Heart left ventricle (tissue), 13 donors: ENCODE measurements at regions not wholly inside any gene's neighbourhood (a gene's known extent, or its start where the extent isn't known, plus 50 kb on each side); places are given as distances from the start of the nearest gene placed in this dataset.

Experiments used
- POLR2A ChIP-seq, 2 donors: fragments of 450-650 bp; IDR thresholded peaks; one replicate each; pipeline ENCODE4 v1.6.1; 2017; ENCODE audit warnings: antibody characterized with exemption in 2 of 2, mild to moderate bottlenecking in 2 of 2, moderate library complexity in 2 of 2
- TF ChIP-seq, protein P1 (sequence below), 12 donors: fragments of 200-600 bp; sonication (generic) in 4 of 12; IDR thresholded peaks; one replicate each; pipeline versions ENCODE4 v1.5.0 to v1.8.0; 2018 to 2022; ENCODE audit warnings: antibody characterized with exemption in 12 of 12, mild to moderate bottlenecking in 5 of 12
- donor health status: ischemic (EF 13 %, LVEDD 7.1; RV severe dilation, severe dysfunction).
- donor health status: DM: no; HTN: yes; CAD: no.
- donor health status: DM: no; HTN: no; CAD: no.
- donor health status: ischemic (EF 25% LVEDD 6.9; RV normal size, moderate dysfunction).
- donor health status: ischemic (EF 25% LVEDD 5.7; RV mildly dilated, moderate dysfunction).
- donor health status: ischemic (EF 35%, LVEDD 5.7; RV mildly dilated, moderate dysfunction).
- donor health status: nonischemic (EF 11% LVEDD 7.7; RV severe dilation, severe dysfunction).
- donor health status: DM: yes; HTN: yes; CAD: no.
- donor health status: PGD.
- donor health status: ischemic (EF 29% LVEDD 5.4; RV normal size, mild dysfunction).
- donor health status: nonischemic (EF 23%, LVEDD 6.1; RV moderate dilation, normal function).

GRCh38 chr11:69213316-69213715, 57.6 kb downstream of the SMIM38 start:
- TF ChIP-seq, protein P1, sequence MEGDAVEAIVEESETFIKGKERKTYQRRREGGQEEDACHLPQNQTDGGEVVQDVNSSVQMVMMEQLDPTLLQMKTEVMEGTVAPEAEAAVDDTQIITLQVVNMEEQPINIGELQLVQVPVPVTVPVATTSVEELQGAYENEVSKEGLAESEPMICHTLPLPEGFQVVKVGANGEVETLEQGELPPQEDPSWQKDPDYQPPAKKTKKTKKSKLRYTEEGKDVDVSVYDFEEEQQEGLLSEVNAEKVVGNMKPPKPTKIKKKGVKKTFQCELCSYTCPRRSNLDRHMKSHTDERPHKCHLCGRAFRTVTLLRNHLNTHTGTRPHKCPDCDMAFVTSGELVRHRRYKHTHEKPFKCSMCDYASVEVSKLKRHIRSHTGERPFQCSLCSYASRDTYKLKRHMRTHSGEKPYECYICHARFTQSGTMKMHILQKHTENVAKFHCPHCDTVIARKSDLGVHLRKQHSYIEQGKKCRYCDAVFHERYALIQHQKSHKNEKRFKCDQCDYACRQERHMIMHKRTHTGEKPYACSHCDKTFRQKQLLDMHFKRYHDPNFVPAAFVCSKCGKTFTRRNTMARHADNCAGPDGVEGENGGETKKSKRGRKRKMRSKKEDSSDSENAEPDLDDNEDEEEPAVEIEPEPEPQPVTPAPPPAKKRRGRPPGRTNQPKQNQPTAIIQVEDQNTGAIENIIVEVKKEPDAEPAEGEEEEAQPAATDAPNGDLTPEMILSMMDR (IDR thresholded peaks at IDR 0.05): no peak
- TF ChIP-seq POLR2A (IDR thresholded peaks at IDR 0.05): no peak
